KMS-11 (cell line): ENCODE measurements at regions not wholly inside any gene's neighbourhood (a gene's known extent, or its start where the extent isn't known, plus 50 kb on each side); places are given as distances from the start of the nearest gene placed in this dataset.

Experiments
- H2AFZ ChIP-seq: fragments of 200-600 bp; sonication (generic); 2 replicates; pipeline ENCODE4 v1.6.1; 2016; ENCODE audit warnings: antibody characterized with exemption, mixed run types, low read depth
- H3K27ac ChIP-seq: fragments of 200-600 bp; sonication (generic); 2 replicates; pipeline ENCODE4 v1.6.1; 2016; ENCODE audit warnings: mild to moderate bottlenecking, mixed run types
- H3K27me3 ChIP-seq: fragments of 200-600 bp; sonication (generic); 2 replicates; pipeline ENCODE4 v1.6.1; 2017; ENCODE audit warnings: mild to moderate bottlenecking, low read depth, mixed run types, moderate library complexity; ENCODE audit not compliant: insufficient read depth
- H3K36me3 ChIP-seq: fragments of 200-600 bp; sonication (generic); 2 replicates; pipeline ENCODE4 v1.6.1; 2017; ENCODE audit warnings: mild to moderate bottlenecking, mixed run types; ENCODE audit not compliant: insufficient read depth
- H3K4me1 ChIP-seq: fragments of 200-600 bp; sonication (generic); 2 replicates; pipeline ENCODE4 v1.6.1; 2016; ENCODE audit warnings: mild to moderate bottlenecking, low read depth, mixed run types; ENCODE audit not compliant: poor library complexity, severe bottlenecking
- H3K4me2 ChIP-seq: fragments of 200-600 bp; sonication (generic); 2 replicates; pipeline ENCODE4 v1.7.0; 2016; ENCODE audit warnings: mild to moderate bottlenecking, mixed run types
- H3K4me3 ChIP-seq: fragments of 200-600 bp; sonication (generic); IDR thresholded peaks from 2 replicates; pipeline ENCODE4 v1.6.1; 2017; ENCODE audit warnings: low read depth, low read length, mixed read lengths; ENCODE audit not compliant: insufficient read depth
- H3K79me2 ChIP-seq: fragments of 200-600 bp; sonication (generic); 2 replicates; pipeline ENCODE4 v1.6.1; 2016; ENCODE audit warnings: low read depth, mixed run types; ENCODE audit not compliant: insufficient read depth
- H3K9ac ChIP-seq: fragments of 200-600 bp; sonication (generic); 2 replicates; pipeline ENCODE4 v1.6.1; 2016; ENCODE audit warnings: mild to moderate bottlenecking, mixed run types
- H4K20me1 ChIP-seq: fragments of 200-600 bp; sonication (generic); 2 replicates; pipeline ENCODE4 v1.6.1; 2016; ENCODE audit warnings: mild to moderate bottlenecking, mixed run types; ENCODE audit not compliant: insufficient read depth
- CTCF ChIP-seq: fragments of 200-600 bp; sonication (generic); conservative IDR thresholded peaks from 2 replicates; pipeline ENCODE4 v1.6.1; 2017; ENCODE audit warnings: low read depth, mild to moderate bottlenecking, antibody characterized with exemption, low read length, moderate library complexity, mixed read lengths

GRCh38 chr6:113052506-113052905, 705.4 kb downstream of the RFPL4B start:
- H3K9ac ChIP-seq: no peak overlapping the region
- H3K4me2 ChIP-seq: no peak overlapping the region
- H2AFZ ChIP-seq: no peak overlapping the region
- H3K27me3 ChIP-seq: no peaks in the 10 kb centered on the region
- H3K27ac ChIP-seq: no peak overlapping the region
- H3K36me3 ChIP-seq: no peaks in the 10 kb centered on the region
- H3K4me1 ChIP-seq: no peaks in the 10 kb centered on the region
- no peak for TF ChIP-seq CTCF
- H3K4me3 ChIP-seq: no peak overlapping the region
- no peaks in the 10 kb centered on the region for H4K20me1 ChIP-seq
- H3K79me2 ChIP-seq: no peaks in the 10 kb centered on the region

GRCh38 chr6:113055061-113055460, 707.9 kb downstream of the RFPL4B start:
- Histone ChIP-seq H2AFZ (no peak overlapping the region), H3K9ac (no peak overlapping the region), H4K20me1 (no peaks in the 10 kb centered on the region), H3K36me3 (no peaks in the 10 kb centered on the region), H3K27ac (no peak overlapping the region), H3K4me2 (no peak overlapping the region), H3K27me3 (no peaks in the 10 kb centered on the region), H3K79me2 (no peaks in the 10 kb centered on the region), H3K4me3 (no peak overlapping the region), H3K4me1 (no peaks in the 10 kb centered on the region)
- no peak for TF ChIP-seq CTCF

- no peak overlapping the region for H3K4me3 ChIP-seq
- no peak overlapping the region for H3K4me2 ChIP-seq
- no peak overlapping the region for H2AFZ ChIP-seq
- no peaks in the 10 kb centered on the region for H3K36me3 ChIP-seq
- H3K79me2 ChIP-seq: no peaks in the 10 kb centered on the region
- H3K4me1 ChIP-seq: no peaks in the 10 kb centered on the region
- no peak overlapping the region for H3K9ac ChIP-seq
- H3K27ac ChIP-seq: no peak overlapping the region
- TF ChIP-seq CTCF: no peak
- H3K27me3 ChIP-seq: no peaks in the 10 kb centered on the region
- no peaks in the 10 kb centered on the region for H4K20me1 ChIP-seq
These were observed 708.9 kb downstream of the RFPL4B start for GRCh38 chr6:113055998-113056397.

GRCh38 chr6:113057567-113058053, 710.5 kb downstream of the RFPL4B start:
- no peak for TF ChIP-seq CTCF
- Histone ChIP-seq H3K4me1 (no peaks in the 10 kb centered on the region), H2AFZ (no peak overlapping the region), H3K4me3 (no peak overlapping the region), H3K36me3 (no peaks in the 10 kb centered on the region), H3K27me3 (no peaks in the 10 kb centered on the region), H3K9ac (no peak overlapping the region), H4K20me1 (no peaks in the 10 kb centered on the region), H3K27ac (no peak overlapping the region), H3K79me2 (no peaks in the 10 kb centered on the region), H3K4me2 (no peak overlapping the region)
